HL-60 (cell line): ENCODE measurements at regions not wholly inside any gene's neighbourhood (a gene's known extent, or its start where the extent isn't known, plus 50 kb on each side); places are given as distances from the start of the nearest gene placed in this dataset.

Source experiments
- CTCF ChIP-seq: IDR thresholded peaks from one replicate; pipeline ENCODE4 v1.5.1; 2011; ENCODE audit warnings: low read length, control low read depth, inconsistent platforms; ENCODE audit not compliant: insufficient read depth
- POLR2AphosphoS5 ChIP-seq: IDR thresholded peaks from 2 replicates; pipeline ENCODE4 v1.6.1; 2012; ENCODE audit warnings: low read depth

GRCh38 chr3:139105154-139105702, 60.5 kb upstream of the PRR23C start:
- TF ChIP-seq CTCF = no peak
- TF ChIP-seq POLR2AphosphoS5 = no peak
